Panc1 (cell line): ENCODE measurements at regions not wholly inside any gene's neighbourhood (a gene's known extent, or its start where the extent isn't known, plus 50 kb on each side); places are given as distances from the start of the nearest gene placed in this dataset.

ENCODE experiments used
- ATAC-seq: fragments of 200-7000 bp; cut with Tn5 transposase; 2 replicates; pipeline ENCODE4 v1.9.1; 2020; ENCODE audit warnings: mild to moderate bottlenecking, moderate library complexity
- BruUV-seq: library from RNA; stranded (reverse); fragments of 400-500 nt; replicated peaks from 2 replicates; lab custom pipeline; 2021; lab: Mats Ljungman, UMichigan
- CTCF ChIA-PET: fragments of 300-600 bp; sonication (Branson Sonifier 250); formaldehyde crosslinking; loops from one replicate; lab custom pipeline; 2022; ENCODE audit warnings: antibody characterized with exemption; lab: Charles Lee
- POLR2A ChIA-PET: fragments of 300-600 bp; sonication (Branson Sonifier 250); formaldehyde crosslinking; loops from one replicate; lab custom pipeline; 2022; ENCODE audit warnings: antibody characterized with exemption; lab: Charles Lee
- DNase-seq: peaks from one replicate; pipeline ENCODE4 v3.0.0-alpha.2; 2010; ENCODE audit warnings: low read depth, low spot score
- H3K27ac ChIP-seq: 2 replicates; pipeline ENCODE4 v1.5.1; 2011; ENCODE audit warnings: mild to moderate bottlenecking, low read length, inconsistent platforms
- H3K27me3 ChIP-seq: fragments of 200-500 bp; sonication (Bioruptor generic); 2 replicates; pipeline ENCODE4 v1.6.0; 2014; ENCODE audit warnings: low read length, inconsistent platforms; ENCODE audit not compliant: control insufficient read depth, insufficient read depth
- H3K36me3 ChIP-seq: fragments of 200-500 bp; sonication (Bioruptor generic); 2 replicates; pipeline ENCODE4 v1.5.1; 2014; ENCODE audit warnings: inconsistent platforms, mild to moderate bottlenecking, low read length, moderate library complexity; ENCODE audit not compliant: control insufficient read depth, insufficient read depth
- H3K4me1 ChIP-seq: 2 replicates; pipeline ENCODE4 v1.5.1; 2011; ENCODE audit warnings: inconsistent platforms, mild to moderate bottlenecking, low read length, moderate library complexity; ENCODE audit not compliant: control insufficient read depth, insufficient read depth
- H3K4me3 ChIP-seq, 2 experiments: 2 replicates each; pipeline ENCODE4 v1.5.1; 2011 to 2012; ENCODE audit warnings: low read depth in 2 of 2, low read length in 2 of 2, mild to moderate bottlenecking in 2 of 2, inconsistent platforms in 1 of 2, moderate library complexity in 1 of 2
- H3K9me3 ChIP-seq: fragments of 200-500 bp; sonication (Bioruptor generic); 2 replicates; pipeline ENCODE4 v1.5.1; 2014; ENCODE audit warnings: low read depth, mild to moderate bottlenecking, inconsistent platforms, low read length, moderate library complexity; ENCODE audit not compliant: control insufficient read depth, insufficient read depth
- POLR2AphosphoS5 ChIP-seq: IDR thresholded peaks from 2 replicates; pipeline ENCODE4 v1.6.1; 2012; ENCODE audit warnings: mild to moderate bottlenecking, low read depth, low read length, moderate library complexity
- SIN3A ChIP-seq: IDR thresholded peaks from 2 replicates; pipeline ENCODE4 v1.6.1; 2012; ENCODE audit warnings: low read depth, mild to moderate bottlenecking, low read length, moderate library complexity, borderline replicate concordance; ENCODE audit not compliant: insufficient read depth
- TCF7L2 ChIP-seq: IDR thresholded peaks from 2 replicates; pipeline ENCODE4 v1.6.1; 2011; ENCODE audit warnings: mild to moderate bottlenecking, low read depth, low read length, inconsistent platforms
- in situ Hi-C: cut with HindIII; loops from 2 replicates; pipeline ENCODE4 v1.10.0; 2016; ENCODE audit warnings: low sequenced_read_pairs, low pct_unique_long_range_greater_than_20kb
- intact Hi-C: fragments of 100-400 bp; cut with micrococcal nuclease; formaldehyde crosslinking; loops from one replicate; pipeline ENCODE4 v1.10.0; 2022; ENCODE audit not compliant: unreplicated experiment
- TF ChIP-seq, protein P1 (sequence below): fragments of 450-650 bp; IDR thresholded peaks from 2 replicates; pipeline ENCODE4 v1.5.1; 2017; ENCODE audit warnings: mild to moderate bottlenecking
- TF ChIP-seq, protein P2 (sequence below), 2 experiments: IDR thresholded peaks; 2 replicates each; pipeline ENCODE4 v1.6.1; 2011 to 2012; ENCODE audit warnings: low read depth in 2 of 2, control low read depth in 1 of 2, low read length in 1 of 2, mild to moderate bottlenecking in 1 of 2, moderate library complexity in 1 of 2; ENCODE audit not compliant: insufficient read depth in 1 of 2

DNA sequence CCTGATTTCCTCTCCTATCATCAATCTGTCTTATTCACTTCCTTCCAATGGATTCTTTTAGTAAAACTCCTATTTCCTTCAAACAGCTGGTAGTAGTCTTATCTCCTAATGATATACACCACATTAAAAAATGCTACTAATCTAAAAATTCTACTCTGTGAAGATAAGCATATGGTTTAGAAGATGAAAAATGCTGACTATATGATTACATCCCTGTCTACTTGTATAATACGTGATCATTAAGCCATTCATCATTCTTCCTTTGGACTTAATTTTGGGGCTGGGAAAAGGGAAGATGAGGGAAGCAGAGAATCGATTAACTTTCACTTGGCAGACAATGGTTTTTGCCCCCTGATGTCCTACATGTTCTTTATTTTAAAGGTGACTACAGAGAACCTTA is 453.1 kb downstream of the NSUN3 start:
- no peak for DNase-seq
- CTCF ChIA-PET, result no interaction called here
- intact Hi-C loops, result loop anchor here (10.0 kb wide), 1 partner anchor 59 kb away; no protein-coding TSS in a partner anchor
- Histone ChIP-seq H3K36me3 (no peaks in the 10 kb centered on the region), H3K9me3 (0 out of 2 replicates have a peak, but pooled peaks cover 3% of the 10 kb centered on the region), H3K4me1 (no peaks in the 10 kb centered on the region), H3K27me3 (no peaks in the 10 kb centered on the region), H3K27ac (no peak overlapping the region), H3K4me3 (no peak overlapping the region)
- no TSS peak for BruUV-seq
- in situ Hi-C loops, result no loop called here
- TF ChIP-seq SIN3A, result no peak
- POLR2A ChIA-PET, result no interaction called here
- no peak for ATAC-seq

DNA sequence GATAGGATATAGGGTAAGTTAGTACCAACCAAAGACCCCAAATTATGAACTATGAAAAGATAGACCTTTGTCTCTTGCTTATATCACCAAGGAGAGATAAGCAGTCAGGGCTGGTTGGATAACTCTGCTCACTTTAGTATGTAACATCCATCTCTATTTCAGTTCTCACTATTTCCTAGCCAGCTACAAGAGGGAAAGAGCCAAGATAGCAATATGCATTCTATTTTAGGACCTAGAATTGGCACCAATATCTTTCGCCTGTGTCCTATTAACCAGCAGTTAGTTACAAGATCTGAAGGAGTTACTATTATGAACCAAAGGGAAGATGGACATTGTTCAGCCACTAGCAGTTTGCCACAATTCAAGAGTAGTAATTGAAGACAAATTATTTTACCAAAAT is 457.5 kb downstream of the NSUN3 start:
- Histone ChIP-seq H3K36me3 (no peaks in the 10 kb centered on the region), H3K27me3 (no peaks in the 10 kb centered on the region), H3K4me1 (no peaks in the 10 kb centered on the region), H3K27ac (no peak overlapping the region), H3K4me3 (no peak overlapping the region), H3K9me3 (peaks cover 3% of the 10 kb centered on the region; the same call in 1 of the 2 replicates)
- ATAC-seq (no peak), DNase-seq (no peak)
- ChIA-PET POLR2A (no interaction called here), CTCF (no interaction called here)
- TF ChIP-seq TCF7L2 (no peak), SIN3A (no peak)
- TF ChIP-seq, protein P1, sequence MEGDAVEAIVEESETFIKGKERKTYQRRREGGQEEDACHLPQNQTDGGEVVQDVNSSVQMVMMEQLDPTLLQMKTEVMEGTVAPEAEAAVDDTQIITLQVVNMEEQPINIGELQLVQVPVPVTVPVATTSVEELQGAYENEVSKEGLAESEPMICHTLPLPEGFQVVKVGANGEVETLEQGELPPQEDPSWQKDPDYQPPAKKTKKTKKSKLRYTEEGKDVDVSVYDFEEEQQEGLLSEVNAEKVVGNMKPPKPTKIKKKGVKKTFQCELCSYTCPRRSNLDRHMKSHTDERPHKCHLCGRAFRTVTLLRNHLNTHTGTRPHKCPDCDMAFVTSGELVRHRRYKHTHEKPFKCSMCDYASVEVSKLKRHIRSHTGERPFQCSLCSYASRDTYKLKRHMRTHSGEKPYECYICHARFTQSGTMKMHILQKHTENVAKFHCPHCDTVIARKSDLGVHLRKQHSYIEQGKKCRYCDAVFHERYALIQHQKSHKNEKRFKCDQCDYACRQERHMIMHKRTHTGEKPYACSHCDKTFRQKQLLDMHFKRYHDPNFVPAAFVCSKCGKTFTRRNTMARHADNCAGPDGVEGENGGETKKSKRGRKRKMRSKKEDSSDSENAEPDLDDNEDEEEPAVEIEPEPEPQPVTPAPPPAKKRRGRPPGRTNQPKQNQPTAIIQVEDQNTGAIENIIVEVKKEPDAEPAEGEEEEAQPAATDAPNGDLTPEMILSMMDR, result no peak
- TF ChIP-seq, protein P2, sequence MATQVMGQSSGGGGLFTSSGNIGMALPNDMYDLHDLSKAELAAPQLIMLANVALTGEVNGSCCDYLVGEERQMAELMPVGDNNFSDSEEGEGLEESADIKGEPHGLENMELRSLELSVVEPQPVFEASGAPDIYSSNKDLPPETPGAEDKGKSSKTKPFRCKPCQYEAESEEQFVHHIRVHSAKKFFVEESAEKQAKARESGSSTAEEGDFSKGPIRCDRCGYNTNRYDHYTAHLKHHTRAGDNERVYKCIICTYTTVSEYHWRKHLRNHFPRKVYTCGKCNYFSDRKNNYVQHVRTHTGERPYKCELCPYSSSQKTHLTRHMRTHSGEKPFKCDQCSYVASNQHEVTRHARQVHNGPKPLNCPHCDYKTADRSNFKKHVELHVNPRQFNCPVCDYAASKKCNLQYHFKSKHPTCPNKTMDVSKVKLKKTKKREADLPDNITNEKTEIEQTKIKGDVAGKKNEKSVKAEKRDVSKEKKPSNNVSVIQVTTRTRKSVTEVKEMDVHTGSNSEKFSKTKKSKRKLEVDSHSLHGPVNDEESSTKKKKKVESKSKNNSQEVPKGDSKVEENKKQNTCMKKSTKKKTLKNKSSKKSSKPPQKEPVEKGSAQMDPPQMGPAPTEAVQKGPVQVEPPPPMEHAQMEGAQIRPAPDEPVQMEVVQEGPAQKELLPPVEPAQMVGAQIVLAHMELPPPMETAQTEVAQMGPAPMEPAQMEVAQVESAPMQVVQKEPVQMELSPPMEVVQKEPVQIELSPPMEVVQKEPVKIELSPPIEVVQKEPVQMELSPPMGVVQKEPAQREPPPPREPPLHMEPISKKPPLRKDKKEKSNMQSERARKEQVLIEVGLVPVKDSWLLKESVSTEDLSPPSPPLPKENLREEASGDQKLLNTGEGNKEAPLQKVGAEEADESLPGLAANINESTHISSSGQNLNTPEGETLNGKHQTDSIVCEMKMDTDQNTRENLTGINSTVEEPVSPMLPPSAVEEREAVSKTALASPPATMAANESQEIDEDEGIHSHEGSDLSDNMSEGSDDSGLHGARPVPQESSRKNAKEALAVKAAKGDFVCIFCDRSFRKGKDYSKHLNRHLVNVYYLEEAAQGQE (IDR thresholded peaks at IDR 0.05; ENCODE audit: insufficient read depth in 1 of 2, low read depth in 2 of 2, low read length in 1 of 2), result no peak
- in situ Hi-C loops (no loop called here), intact Hi-C loops (no loop called here)
- no TSS peak for BruUV-seq

DNA sequence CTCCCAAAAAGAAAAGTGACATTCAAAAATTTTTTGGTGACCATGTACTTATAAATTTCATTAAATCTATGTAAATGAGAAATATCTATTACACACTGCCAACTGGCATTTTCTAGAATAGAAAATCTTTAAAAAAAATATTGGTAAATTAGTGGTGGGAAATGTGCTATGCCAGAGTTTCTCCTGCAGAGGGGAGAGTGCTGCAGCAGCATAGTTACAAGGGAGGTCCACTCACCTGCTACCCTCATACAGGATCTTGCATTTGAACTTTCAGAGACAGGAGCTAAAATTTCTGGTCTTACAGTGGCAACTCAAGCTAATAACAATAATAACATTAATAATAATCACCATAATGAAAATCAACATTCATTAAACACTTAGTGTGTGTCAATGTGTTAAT is 459.6 kb downstream of the NSUN3 start:
- no peaks in the 10 kb centered on the region for H3K36me3 ChIP-seq
- intact Hi-C loops (no loop called here), in situ Hi-C loops (no loop called here)
- H3K4me3 ChIP-seq, result no peak overlapping the region
- CTCF ChIA-PET, result no interaction called here
- no TSS peak for BruUV-seq
- H3K4me1 ChIP-seq, result no peaks in the 10 kb centered on the region
- ATAC-seq (no peak), DNase-seq (no peak)
- H3K9me3 ChIP-seq, result peaks cover 3% of the 10 kb centered on the region; the same call in 1 of the 2 replicates
- H3K27me3 ChIP-seq, result no peaks in the 10 kb centered on the region
- POLR2A ChIA-PET, result no interaction called here
- TF ChIP-seq, protein P1, result peak; percentile 31; the same call in 1 of the 2 replicates
- no peak for TF ChIP-seq SIN3A
- TF ChIP-seq, protein P2 (IDR thresholded peaks at IDR 0.05; ENCODE audit: insufficient read depth in 1 of 2, low read depth in 2 of 2, low read length in 1 of 2), result no peak
- TF ChIP-seq POLR2AphosphoS5, result no peak
- no peak for TF ChIP-seq TCF7L2
- no peak overlapping the region for H3K27ac ChIP-seq
